ENCODE measurements at regions not wholly inside any gene's neighbourhood (a gene's known extent, or its start where the extent isn't known, plus 50 kb on each side); places are given as distances from the start of the nearest gene placed in this dataset.

- TF ChIP-seq CTCF (IDR thresholded peaks at IDR 0.05) (no peak), ZNF281 (CRISPR knock-in tag; IDR thresholded peaks at IDR 0.05) (no peak), NR2C2 (CRISPR knock-in tag; IDR thresholded peaks at IDR 0.05) (no peak), TCF7 (CRISPR knock-in tag; IDR thresholded peaks at IDR 0.05; ENCODE audit: low read depth) (no peak), FOXJ3 (CRISPR knock-in tag; IDR thresholded peaks at IDR 0.05; ENCODE audit: borderline replicate concordance) (no peak), SOX15 (CRISPR knock-in tag; IDR thresholded peaks at IDR 0.05) (no peak), ZNF423 (CRISPR knock-in tag; IDR thresholded peaks at IDR 0.05) (no peak), ZNF263 (CRISPR knock-in tag; IDR thresholded peaks at IDR 0.05; ENCODE audit: low read depth) (no peak), ZBTB43 (CRISPR knock-in tag; IDR thresholded peaks at IDR 0.05) (no peak), JUN (CRISPR knock-in tag; IDR thresholded peaks at IDR 0.05) (no peak), SMAD3 (CRISPR knock-in tag; IDR thresholded peaks at IDR 0.05; ENCODE audit: borderline replicate concordance) (no peak), FOXK1 (CRISPR knock-in tag; IDR thresholded peaks at IDR 0.05) (no peak), ATF3 (CRISPR knock-in tag; conservative IDR thresholded peaks at IDR 0.05) (no peak), PRDM15 (CRISPR knock-in tag; IDR thresholded peaks at IDR 0.05) (no peak)
Measured at GRCh38 chr6:22808466-22808865, 239.1 kb downstream of the HDGFL1 start.
